ENCODE measurements at regions not wholly inside any gene's neighbourhood (a gene's known extent, or its start where the extent isn't known, plus 50 kb on each side); places are given as distances from the start of the nearest gene placed in this dataset.

GRCh38 chr4:106679063-106679462, 310.5 kb upstream of the GIMD1 start:
- TF ChIP-seq POLR2AphosphoS5 (IDR thresholded peaks at IDR 0.05; ENCODE audit: low read length) (no peak), ZNF24 (IDR thresholded peaks at IDR 0.05) (no peak), RBBP5 (conservative IDR thresholded peaks at IDR 0.05) (no peak), HDAC6 (IDR thresholded peaks at IDR 0.05; ENCODE audit: unreplicated experiment) (no peak), IRF5 (IDR thresholded peaks at IDR 0.05; ENCODE audit: borderline replicate concordance) (no peak), HCFC1 (IDR thresholded peaks at IDR 0.05; ENCODE audit: low read length) (no peak), RAD21 (IDR thresholded peaks at IDR 0.05; ENCODE audit: insufficient read depth, low read depth, low read length) (no peak), TAF1 (IDR thresholded peaks at IDR 0.05; ENCODE audit: borderline replicate concordance, low read depth, low read length) (no peak), SKIL (IDR thresholded peaks at IDR 0.05; ENCODE audit: low read depth, poor library complexity, severe bottlenecking) (no peak), KDM1A (IDR thresholded peaks at IDR 0.05; ENCODE audit: borderline replicate concordance) (no peak), HDGF (IDR thresholded peaks at IDR 0.05) (no peak)
- TF ChIP-seq, protein P1, sequence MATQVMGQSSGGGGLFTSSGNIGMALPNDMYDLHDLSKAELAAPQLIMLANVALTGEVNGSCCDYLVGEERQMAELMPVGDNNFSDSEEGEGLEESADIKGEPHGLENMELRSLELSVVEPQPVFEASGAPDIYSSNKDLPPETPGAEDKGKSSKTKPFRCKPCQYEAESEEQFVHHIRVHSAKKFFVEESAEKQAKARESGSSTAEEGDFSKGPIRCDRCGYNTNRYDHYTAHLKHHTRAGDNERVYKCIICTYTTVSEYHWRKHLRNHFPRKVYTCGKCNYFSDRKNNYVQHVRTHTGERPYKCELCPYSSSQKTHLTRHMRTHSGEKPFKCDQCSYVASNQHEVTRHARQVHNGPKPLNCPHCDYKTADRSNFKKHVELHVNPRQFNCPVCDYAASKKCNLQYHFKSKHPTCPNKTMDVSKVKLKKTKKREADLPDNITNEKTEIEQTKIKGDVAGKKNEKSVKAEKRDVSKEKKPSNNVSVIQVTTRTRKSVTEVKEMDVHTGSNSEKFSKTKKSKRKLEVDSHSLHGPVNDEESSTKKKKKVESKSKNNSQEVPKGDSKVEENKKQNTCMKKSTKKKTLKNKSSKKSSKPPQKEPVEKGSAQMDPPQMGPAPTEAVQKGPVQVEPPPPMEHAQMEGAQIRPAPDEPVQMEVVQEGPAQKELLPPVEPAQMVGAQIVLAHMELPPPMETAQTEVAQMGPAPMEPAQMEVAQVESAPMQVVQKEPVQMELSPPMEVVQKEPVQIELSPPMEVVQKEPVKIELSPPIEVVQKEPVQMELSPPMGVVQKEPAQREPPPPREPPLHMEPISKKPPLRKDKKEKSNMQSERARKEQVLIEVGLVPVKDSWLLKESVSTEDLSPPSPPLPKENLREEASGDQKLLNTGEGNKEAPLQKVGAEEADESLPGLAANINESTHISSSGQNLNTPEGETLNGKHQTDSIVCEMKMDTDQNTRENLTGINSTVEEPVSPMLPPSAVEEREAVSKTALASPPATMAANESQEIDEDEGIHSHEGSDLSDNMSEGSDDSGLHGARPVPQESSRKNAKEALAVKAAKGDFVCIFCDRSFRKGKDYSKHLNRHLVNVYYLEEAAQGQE (IDR thresholded peaks at IDR 0.05; ENCODE audit: low read depth, low read length): no peak
- TF ChIP-seq, protein P2, sequence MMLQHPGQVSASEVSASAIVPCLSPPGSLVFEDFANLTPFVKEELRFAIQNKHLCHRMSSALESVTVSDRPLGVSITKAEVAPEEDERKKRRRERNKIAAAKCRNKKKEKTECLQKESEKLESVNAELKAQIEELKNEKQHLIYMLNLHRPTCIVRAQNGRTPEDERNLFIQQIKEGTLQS (IDR thresholded peaks at IDR 0.05; ENCODE audit: borderline replicate concordance, extremely low read depth, low read depth, low read length): no peak
